Liver (tissue), 8 donors: ENCODE measurements at regions not wholly inside any gene's neighbourhood (a gene's known extent, or its start where the extent isn't known, plus 50 kb on each side); places are given as distances from the start of the nearest gene placed in this dataset.
A peak's percentile ranks its signal among the peaks of the same experiment; 100 is the strongest.
"Not testable (repeated sequence)": the region's sequence is repeated elsewhere in the genome, so short reads cannot be mapped to it uniquely, and the experiment has no call there.

Experiments used
- DNase-seq: peaks from one replicate; pipeline ENCODE4 v3.0.0-alpha.2; 2017; ENCODE audit warnings: low spot score
- H3K27ac ChIP-seq, 2 donors: one replicate each; pipeline ENCODE4 v1.7.0; 2013; ENCODE audit warnings: inconsistent platforms in 2 of 2, low read length in 2 of 2, control low read depth in 1 of 2, low read depth in 1 of 2, mild to moderate bottlenecking in 1 of 2
- H3K27me3 ChIP-seq, 4 donors: one replicate each; pipeline versions ENCODE4 v1.6.1 to v1.7.0; 2013; ENCODE audit warnings: low read length in 3 of 4, inconsistent platforms in 1 of 4, mild to moderate bottlenecking in 1 of 4, moderate library complexity in 1 of 4; ENCODE audit not compliant: control insufficient read depth in 4 of 4, insufficient read depth in 4 of 4
- H3K36me3 ChIP-seq, 4 donors: one replicate each; pipeline versions ENCODE4 v1.6.1 to v1.7.0; 2013; ENCODE audit warnings: low read length in 3 of 4, mild to moderate bottlenecking in 3 of 4, low read depth in 1 of 4, moderate library complexity in 1 of 4; ENCODE audit not compliant: control insufficient read depth in 4 of 4, insufficient read depth in 3 of 4
- H3K4me1 ChIP-seq, 4 donors: one replicate each; pipeline versions ENCODE4 v1.6.1 to v1.7.0; 2013; ENCODE audit warnings: low read length in 3 of 4, mild to moderate bottlenecking in 3 of 4, moderate library complexity in 1 of 4; ENCODE audit not compliant: control insufficient read depth in 4 of 4, insufficient read depth in 4 of 4
- H3K4me3 ChIP-seq, 3 donors: one replicate each; pipeline versions ENCODE4 v1.6.1 to v1.7.0; 2013; ENCODE audit warnings: low read length in 3 of 3, control low read depth in 1 of 3, low read depth in 1 of 3, mild to moderate bottlenecking in 1 of 3
- H3K9ac ChIP-seq, 2 donors: one replicate each; pipeline ENCODE4 v1.7.0; 2013; ENCODE audit warnings: low read length in 2 of 2, mild to moderate bottlenecking in 2 of 2, moderate library complexity in 2 of 2, control low read depth in 1 of 2, low read depth in 1 of 2
- H3K9me3 ChIP-seq, 4 donors: one replicate each; pipeline versions ENCODE4 v1.6.1 to v1.7.0; 2013; ENCODE audit warnings: low read length in 3 of 4; ENCODE audit not compliant: control insufficient read depth in 4 of 4
- EGR1 ChIP-seq, 2 donors: IDR thresholded peaks; 2 replicates each; pipeline ENCODE4 v1.6.1; 2016 to 2018; ENCODE audit warnings: antibody characterized with exemption in 2 of 2, low read depth in 2 of 2
- GABPA ChIP-seq, 2 donors: IDR thresholded peaks in 1 of 2; conservative IDR thresholded peaks in 1 of 2; 2 replicates each; pipeline ENCODE4 v1.6.1; 2016; ENCODE audit warnings: antibody characterized with exemption in 2 of 2, mild to moderate bottlenecking in 1 of 2, moderate library complexity in 1 of 2
- HNF4A ChIP-seq, 2 donors: conservative IDR thresholded peaks; 2 replicates each; pipeline ENCODE4 v1.6.1; 2016; ENCODE audit warnings: antibody characterized with exemption in 2 of 2, mild to moderate bottlenecking in 2 of 2
- HNF4G ChIP-seq: IDR thresholded peaks from 2 replicates; pipeline ENCODE4 v1.6.1; 2016; ENCODE audit warnings: antibody characterized with exemption
- JUND ChIP-seq, 2 donors: IDR thresholded peaks; 2 replicates each; pipeline ENCODE4 v1.6.1; 2016; ENCODE audit warnings: antibody characterized with exemption in 2 of 2
- NR2F2 ChIP-seq: IDR thresholded peaks from 2 replicates; pipeline ENCODE4 v1.6.1; 2016; ENCODE audit warnings: antibody characterized with exemption
- RAD21 ChIP-seq, 2 donors: IDR thresholded peaks; 2 replicates each; pipeline ENCODE4 v1.6.1; 2016; ENCODE audit warnings: antibody characterized with exemption in 2 of 2, mild to moderate bottlenecking in 2 of 2
- RXRA ChIP-seq, 2 donors: IDR thresholded peaks; 2 replicates each; pipeline ENCODE4 v1.6.1; 2017 to 2018; ENCODE audit warnings: antibody characterized with exemption in 2 of 2, mild to moderate bottlenecking in 1 of 2
- SP1 ChIP-seq: IDR thresholded peaks from 2 replicates; pipeline ENCODE4 v1.6.1; 2018; ENCODE audit warnings: antibody characterized with exemption, mild to moderate bottlenecking
- TAF1 ChIP-seq: conservative IDR thresholded peaks from 2 replicates; pipeline ENCODE4 v1.6.1; 2016; ENCODE audit warnings: antibody characterized with exemption, mild to moderate bottlenecking
- YY1 ChIP-seq: IDR thresholded peaks from 2 replicates; pipeline ENCODE4 v1.6.1; 2016; ENCODE audit warnings: antibody characterized with exemption, mild to moderate bottlenecking
- WGBS: extraction: QIAGEN DNeasy Blood & Tissue Kit; methylation state at CpG from one replicate; pipeline ENCODE4 v1.1.7; 2013; 5-methylcytosine and 5-hydroxymethylcytosine counted together
- TF ChIP-seq, protein P1 (sequence below): IDR thresholded peaks from 2 replicates; pipeline ENCODE4 v1.6.1; 2016; ENCODE audit warnings: antibody characterized with exemption
- TF ChIP-seq, protein P2 (sequence below): IDR thresholded peaks from 2 replicates; pipeline ENCODE4 v1.6.1; 2016; ENCODE audit warnings: antibody characterized with exemption
- TF ChIP-seq, protein P3 (sequence below): fragments of 150-350 bp; IDR thresholded peaks from 2 replicates; pipeline ENCODE4 v1.5.1; 2017; ENCODE audit warnings: improper control_type of control experiment, low read depth, low read length; ENCODE audit not compliant: missing input control
- TF ChIP-seq, protein P4 (sequence below): IDR thresholded peaks from 2 replicates; pipeline ENCODE4 v1.6.1; 2016; ENCODE audit warnings: antibody characterized with exemption
- donor health status: healthy.
- donor health status: healthy.
- donor health status: healthy.
- donor health status: healthy.
- donor health status: healthy.

DNA sequence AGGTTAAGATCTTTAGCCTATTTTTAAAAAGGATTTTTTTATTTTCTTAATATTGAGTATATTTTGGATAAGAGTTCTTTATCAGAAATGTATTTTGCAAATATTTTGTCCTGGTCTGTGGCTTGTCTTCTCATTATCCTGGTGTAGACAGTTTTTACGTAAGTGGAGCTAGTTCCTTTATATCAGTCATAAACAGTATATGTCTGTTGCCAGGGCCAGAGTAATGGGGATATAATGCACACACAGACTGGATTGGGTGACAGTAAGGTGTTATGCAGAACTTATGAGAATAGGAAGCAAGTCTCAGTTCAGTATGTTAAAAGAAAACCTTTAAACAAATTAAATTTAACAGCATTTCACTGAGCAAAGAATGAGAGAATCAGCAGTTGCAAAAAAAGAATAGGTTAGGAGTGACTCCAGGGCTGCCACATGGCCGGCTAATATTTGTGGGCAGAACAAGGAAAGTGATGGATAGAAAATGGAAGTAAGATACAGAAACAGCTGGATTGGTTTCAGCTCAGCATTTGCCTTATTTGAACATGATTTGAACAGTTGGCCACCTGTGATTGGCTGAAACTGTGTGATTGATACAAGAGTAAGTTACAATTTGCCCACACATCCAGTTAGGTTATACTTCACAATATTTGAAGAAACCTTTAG is 61.1 kb upstream of the ZNG1B start:
- Histone ChIP-seq H3K4me1 (no peaks in the 10 kb centered on the region), H3K9me3 (no peaks in the 10 kb centered on the region), H3K4me3 (no peak overlapping the region), H3K36me3 (no peaks in the 10 kb centered on the region), H3K27ac (no peak overlapping the region), H3K9ac (no peak overlapping the region), H3K27me3 (no peaks in the 10 kb centered on the region)
- 86% methylated on average over 2 of the region's 2 CpGs for WGBS
- no peak for DNase-seq
- no peak for TF ChIP-seq SP1
- TF ChIP-seq RAD21 (IDR thresholded peaks at IDR 0.05), result no peak
- no peak for TF ChIP-seq JUND (IDR thresholded peaks at IDR 0.05)

DNA sequence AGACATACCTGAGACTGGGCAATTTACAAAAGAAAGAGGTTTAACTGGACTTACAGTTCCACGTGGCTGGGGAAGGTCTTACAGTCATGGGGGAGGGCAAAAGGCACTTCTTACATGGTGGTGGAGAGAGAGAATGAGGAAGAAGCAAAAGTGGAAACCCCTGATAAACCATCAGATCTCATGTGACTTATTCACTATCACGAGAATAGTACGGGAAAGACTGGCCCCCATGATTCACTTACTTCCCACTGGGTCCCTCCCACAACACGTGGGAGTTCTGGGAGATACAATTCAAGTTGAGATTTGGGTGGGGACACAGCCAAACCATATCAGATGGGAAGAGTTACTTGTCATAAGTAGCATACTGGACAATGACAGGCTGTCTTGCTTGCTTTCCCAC is 62.6 kb upstream of the ZNG1B start:
- WGBS, result 69% methylated on average over 4 of the region's 4 CpGs
- H3K36me3 ChIP-seq, H3K4me3 ChIP-seq, DNase-seq, H3K9ac ChIP-seq, H3K4me1 ChIP-seq, H3K27ac ChIP-seq, H3K27me3 ChIP-seq, H3K9me3 ChIP-seq: not testable (repeated sequence)

DNA sequence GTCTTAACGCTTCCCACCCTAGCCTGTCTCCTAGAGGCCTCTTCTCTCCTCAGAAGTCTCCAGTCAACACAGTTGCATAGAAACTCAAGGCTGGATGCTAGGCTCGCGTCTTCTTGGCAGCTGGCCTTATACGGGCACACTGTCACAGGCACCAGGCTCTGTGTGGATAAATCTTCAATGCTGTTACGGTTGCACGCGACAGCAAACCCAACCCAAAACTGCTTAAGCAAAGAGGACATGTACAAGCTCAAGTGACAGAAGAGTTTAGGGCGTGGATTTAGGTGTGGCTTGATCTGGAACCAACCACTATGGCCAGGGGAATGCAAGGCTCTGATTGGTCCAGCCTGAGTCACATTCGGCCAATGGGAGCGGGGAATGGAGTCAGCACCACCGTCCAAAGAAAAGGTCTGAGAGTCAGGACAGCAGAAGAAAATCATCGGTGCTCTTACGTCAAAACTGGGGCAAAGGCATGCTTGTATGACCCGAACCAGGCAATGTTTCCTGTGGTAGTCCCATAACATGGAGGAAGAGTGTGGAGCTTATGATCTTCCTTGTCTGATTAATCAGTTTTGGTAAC is 65.1 kb upstream of the ZNG1B start:
- H3K27me3 ChIP-seq, H3K27ac ChIP-seq, DNase-seq, H3K36me3 ChIP-seq, H3K9me3 ChIP-seq, H3K9ac ChIP-seq, H3K4me3 ChIP-seq: not testable (repeated sequence)
- H3K4me1 ChIP-seq, result peaks cover 2 to 10% (median 6%) of the 10 kb centered on the region in 4 donors
- WGBS, result 90% methylated on average over 14 of the region's 14 CpGs

DNA sequence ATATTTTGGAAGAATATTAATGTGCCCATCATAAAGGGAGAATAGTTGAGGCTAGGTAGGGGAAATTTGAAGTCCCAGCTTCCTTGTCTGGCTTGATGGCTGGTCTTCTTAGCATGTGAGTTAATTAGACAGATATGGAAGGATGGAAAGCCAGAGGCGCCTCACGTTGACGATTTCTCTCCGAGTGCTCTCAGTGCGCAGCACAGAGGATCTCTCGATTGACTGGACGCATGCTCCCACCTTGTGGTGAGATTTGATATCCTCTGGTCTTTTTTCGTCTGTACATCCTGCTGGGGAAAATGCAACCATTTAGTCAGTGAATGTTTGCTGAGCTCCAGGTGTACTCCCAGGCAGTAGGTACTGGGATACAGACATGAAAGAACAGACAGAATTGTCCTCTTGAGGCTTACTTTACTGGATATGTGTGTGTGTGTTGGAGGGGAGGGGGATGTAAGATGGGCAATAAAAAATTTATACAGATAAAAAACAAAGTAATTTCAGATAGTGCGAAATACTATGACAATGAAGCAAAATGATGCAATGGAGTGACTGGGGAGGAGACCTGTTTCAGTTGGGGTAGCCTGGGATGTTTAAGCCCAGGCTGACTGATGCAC is 66.9 kb upstream of the ZNG1B start:
- Histone ChIP-seq H3K9me3 (no peaks in the 10 kb centered on the region), H3K4me1 (peaks cover 2 to 10% (median 6%) of the 10 kb centered on the region in 4 donors), H3K4me3 (no peak overlapping the region), H3K27ac (peak overlapping the region; percentile 85 to 87), H3K27me3 (no peaks in the 10 kb centered on the region), H3K36me3 (no peaks in the 10 kb centered on the region), H3K9ac (peak overlapping the region in 1 of 2 donors; percentile 66)
- peak; percentile 49 for DNase-seq
- WGBS, result 12% methylated on average over 9 of the region's 9 CpGs
- TF ChIP-seq RXRA (IDR thresholded peaks at IDR 0.05), result no peak
- TF ChIP-seq HNF4A (conservative IDR thresholded peaks at IDR 0.05), result peak in 1 of 2 donors; percentile 37
- no peak for TF ChIP-seq NR2F2
- peak in 1 of 2 donors; percentile 31 for TF ChIP-seq JUND (IDR thresholded peaks at IDR 0.05)
- no peak for TF ChIP-seq EGR1 (IDR thresholded peaks at IDR 0.05; ENCODE audit: low read depth in 2 of 2)
- TF ChIP-seq, protein P1, sequence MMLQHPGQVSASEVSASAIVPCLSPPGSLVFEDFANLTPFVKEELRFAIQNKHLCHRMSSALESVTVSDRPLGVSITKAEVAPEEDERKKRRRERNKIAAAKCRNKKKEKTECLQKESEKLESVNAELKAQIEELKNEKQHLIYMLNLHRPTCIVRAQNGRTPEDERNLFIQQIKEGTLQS, result peak; percentile 6
- TF ChIP-seq, protein P2, sequence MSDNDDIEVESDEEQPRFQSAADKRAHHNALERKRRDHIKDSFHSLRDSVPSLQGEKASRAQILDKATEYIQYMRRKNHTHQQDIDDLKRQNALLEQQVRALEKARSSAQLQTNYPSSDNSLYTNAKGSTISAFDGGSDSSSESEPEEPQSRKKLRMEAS, result peak; percentile 55
- TF ChIP-seq TAF1, result no peak
- peak; percentile 47 for TF ChIP-seq YY1
- peak; percentile 91 to 96 for TF ChIP-seq RAD21 (IDR thresholded peaks at IDR 0.05)
- TF ChIP-seq, protein P3, sequence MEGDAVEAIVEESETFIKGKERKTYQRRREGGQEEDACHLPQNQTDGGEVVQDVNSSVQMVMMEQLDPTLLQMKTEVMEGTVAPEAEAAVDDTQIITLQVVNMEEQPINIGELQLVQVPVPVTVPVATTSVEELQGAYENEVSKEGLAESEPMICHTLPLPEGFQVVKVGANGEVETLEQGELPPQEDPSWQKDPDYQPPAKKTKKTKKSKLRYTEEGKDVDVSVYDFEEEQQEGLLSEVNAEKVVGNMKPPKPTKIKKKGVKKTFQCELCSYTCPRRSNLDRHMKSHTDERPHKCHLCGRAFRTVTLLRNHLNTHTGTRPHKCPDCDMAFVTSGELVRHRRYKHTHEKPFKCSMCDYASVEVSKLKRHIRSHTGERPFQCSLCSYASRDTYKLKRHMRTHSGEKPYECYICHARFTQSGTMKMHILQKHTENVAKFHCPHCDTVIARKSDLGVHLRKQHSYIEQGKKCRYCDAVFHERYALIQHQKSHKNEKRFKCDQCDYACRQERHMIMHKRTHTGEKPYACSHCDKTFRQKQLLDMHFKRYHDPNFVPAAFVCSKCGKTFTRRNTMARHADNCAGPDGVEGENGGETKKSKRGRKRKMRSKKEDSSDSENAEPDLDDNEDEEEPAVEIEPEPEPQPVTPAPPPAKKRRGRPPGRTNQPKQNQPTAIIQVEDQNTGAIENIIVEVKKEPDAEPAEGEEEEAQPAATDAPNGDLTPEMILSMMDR, result peak; percentile 77
- TF ChIP-seq GABPA (IDR thresholded peaks at IDR 0.05 in 1 of 2, conservative IDR thresholded peaks at IDR 0.05 in 1 of 2), result peak in 1 of 2 donors; percentile 23
- TF ChIP-seq, protein P4, sequence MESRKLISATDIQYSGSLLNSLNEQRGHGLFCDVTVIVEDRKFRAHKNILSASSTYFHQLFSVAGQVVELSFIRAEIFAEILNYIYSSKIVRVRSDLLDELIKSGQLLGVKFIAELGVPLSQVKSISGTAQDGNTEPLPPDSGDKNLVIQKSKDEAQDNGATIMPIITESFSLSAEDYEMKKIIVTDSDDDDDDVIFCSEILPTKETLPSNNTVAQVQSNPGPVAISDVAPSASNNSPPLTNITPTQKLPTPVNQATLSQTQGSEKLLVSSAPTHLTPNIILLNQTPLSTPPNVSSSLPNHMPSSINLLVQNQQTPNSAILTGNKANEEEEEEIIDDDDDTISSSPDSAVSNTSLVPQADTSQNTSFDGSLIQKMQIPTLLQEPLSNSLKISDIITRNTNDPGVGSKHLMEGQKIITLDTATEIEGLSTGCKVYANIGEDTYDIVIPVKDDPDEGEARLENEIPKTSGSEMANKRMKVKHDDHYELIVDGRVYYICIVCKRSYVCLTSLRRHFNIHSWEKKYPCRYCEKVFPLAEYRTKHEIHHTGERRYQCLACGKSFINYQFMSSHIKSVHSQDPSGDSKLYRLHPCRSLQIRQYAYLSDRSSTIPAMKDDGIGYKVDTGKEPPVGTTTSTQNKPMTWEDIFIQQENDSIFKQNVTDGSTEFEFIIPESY, result peak; percentile 28
- TF ChIP-seq HNF4G, result no peak
- peak; percentile 32 for TF ChIP-seq SP1
